ENCODE measurements at regions not wholly inside any gene's neighbourhood (a gene's known extent, or its start where the extent isn't known, plus 50 kb on each side); places are given as distances from the start of the nearest gene placed in this dataset.

- TF ChIP-seq CTCF (IDR thresholded peaks at IDR 0.05) (no peak), POLR2A (IDR thresholded peaks at IDR 0.05) (no peak)
Measured at GRCh38 chr6:84524636-84525035, 239.8 kb downstream of the TBX18 start.
